ENCODE measurements at regions not wholly inside any gene's neighbourhood (a gene's known extent, or its start where the extent isn't known, plus 50 kb on each side); places are given as distances from the start of the nearest gene placed in this dataset.

DNA sequence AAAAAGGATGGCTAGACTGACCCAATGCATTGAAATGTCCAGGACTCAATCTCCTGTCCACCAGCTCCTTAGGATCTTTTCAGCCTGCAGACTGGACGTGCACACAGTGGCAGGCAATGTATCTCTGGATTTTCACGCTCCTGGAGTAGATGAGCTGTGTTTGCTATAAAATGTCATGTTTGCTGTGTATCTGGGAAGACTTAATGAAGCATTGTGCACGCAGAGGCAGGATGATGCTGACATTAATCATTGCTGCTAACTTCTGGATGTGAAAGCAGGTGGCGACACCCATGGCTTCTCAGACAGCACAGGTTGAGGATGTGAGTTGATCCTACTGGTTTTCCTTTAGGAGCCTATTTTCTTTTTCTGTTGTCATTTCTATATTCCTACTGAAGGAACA, 133.1 kb upstream of the PCSK2 start:
- no peak for TF ChIP-seq ZNF274 (IDR thresholded peaks at IDR 0.05; ENCODE audit: low read depth, low read length)
- no peak for TF ChIP-seq YY1 (IDR thresholded peaks at IDR 0.05; ENCODE audit: insufficient read depth, insufficient read length)
